Glomerular visceral epithelial cell (primary cell): ENCODE measurements at regions not wholly inside any gene's neighbourhood (a gene's known extent, or its start where the extent isn't known, plus 50 kb on each side); places are given as distances from the start of the nearest gene placed in this dataset.

Experiments used
- DNase-seq: peaks from one replicate; pipeline ENCODE4 v3.0.0-alpha.2; 2016; ENCODE audit errors: extremely low spot score

- no peak for DNase-seq
Measured at GRCh38 chr4:28926156-28926555, 1794.0 kb upstream of the PCDH7 start.

DNA sequence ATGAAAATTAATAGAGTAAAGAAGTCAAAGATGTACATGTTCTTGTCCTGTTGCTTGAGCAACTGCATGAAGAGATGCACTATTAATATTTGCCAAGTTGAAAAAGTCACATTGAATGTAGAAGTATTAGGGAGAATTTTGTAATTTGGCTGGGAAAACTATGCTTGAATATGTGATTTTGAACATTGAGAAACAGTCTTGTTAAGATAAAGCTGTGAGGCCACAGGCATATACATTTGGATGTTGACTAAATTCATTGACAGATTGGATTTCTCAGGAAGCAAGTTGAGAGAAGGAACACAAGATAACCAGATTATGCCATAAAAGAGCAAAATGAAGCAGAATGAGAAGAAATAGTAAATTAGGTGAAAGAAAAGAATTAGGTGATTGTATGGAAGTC is 1777.5 kb upstream of the PCDH7 start:
- DNase-seq = no peak

DNA sequence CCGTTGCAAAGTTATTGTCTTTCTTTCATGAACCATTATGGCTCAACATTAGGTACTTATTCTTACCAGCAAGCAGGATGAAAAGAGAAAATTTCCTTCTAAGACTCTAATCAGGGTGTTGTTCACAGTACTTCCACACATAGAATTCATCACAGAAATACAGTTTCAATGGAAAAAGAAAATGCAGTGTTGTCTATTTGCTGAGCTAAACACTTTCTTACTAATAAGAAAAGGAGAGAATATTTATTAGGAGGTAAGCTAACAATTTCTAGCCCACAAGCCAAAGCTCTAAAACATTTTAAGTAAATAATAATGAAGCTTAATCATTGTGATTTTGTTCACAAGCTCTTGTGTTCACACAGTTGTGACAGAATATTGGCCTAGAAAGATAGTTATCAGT is 1772.8 kb upstream of the PCDH7 start:
- no peak for DNase-seq

DNA sequence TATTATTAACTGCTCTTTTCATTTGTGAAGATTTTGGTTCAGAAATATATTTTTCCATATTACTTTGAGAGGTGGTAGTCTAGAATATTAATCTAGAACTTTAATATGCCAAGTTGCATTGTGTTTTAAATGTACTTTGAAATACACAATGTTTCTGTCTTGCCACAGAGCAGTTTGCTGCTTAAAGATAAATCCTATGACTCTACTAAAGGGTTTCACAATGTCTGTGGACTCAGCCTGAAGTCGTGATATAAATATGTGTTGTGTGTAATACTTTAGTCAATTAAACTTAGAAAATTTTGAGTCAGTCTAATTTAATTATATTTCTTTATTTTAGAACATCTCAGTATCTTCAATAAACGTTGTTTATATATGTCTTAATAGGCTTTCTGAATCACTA is 1771.7 kb upstream of the PCDH7 start:
- no peak for DNase-seq

DNA sequence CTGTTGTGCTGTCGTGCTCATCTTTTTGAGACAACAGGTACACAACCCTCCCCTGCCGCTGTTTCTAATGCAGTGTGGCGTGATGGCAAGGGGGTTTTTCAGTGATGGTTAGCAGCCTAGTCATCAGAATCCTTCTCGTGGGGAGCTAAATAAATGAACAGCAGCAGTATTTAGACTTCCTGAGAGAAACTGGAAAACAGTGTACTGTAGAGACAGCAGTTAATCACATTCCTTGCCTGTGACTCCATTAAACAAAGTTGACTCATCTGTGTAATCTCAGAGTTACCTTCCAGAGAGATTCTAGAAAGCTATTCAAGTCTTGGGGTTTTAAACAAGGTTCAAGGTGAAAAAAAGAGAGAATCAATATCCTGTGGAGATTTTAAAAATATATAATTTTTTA is 1753.2 kb upstream of the PCDH7 start:
- peak; percentile 51 for DNase-seq

GRCh38 chr4:28973587-28974350 is 1746.4 kb upstream of the PCDH7 start:
- DNase-seq = peak; percentile 23

GRCh38 chr4:28976369-28976768 is 1743.8 kb upstream of the PCDH7 start:
- DNase-seq = no peak

- no peak for DNase-seq
Measured at GRCh38 chr4:29002151-29002550, 1718.0 kb upstream of the PCDH7 start.

- no peak for DNase-seq
Measured at GRCh38 chr4:29005838-29006237, 1714.3 kb upstream of the PCDH7 start.

DNA sequence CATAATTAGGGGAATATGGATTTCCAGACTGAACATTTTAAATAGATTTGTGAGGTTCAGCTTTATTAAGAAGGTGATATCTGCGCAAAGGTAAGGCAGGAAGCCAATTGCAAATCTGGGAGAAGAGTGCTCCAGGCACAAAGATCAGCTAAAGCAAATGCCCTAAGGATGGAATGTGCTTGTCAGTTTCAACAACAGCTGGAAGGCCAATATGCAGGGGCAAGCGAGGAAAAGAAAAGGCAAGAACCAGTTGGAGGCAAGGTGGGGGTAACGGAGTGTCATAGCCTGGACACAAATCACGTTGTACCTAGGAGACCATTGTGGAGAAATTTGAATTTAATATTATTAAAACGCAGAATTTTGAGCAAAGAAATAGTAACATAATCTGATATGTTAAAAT is 1710.3 kb upstream of the PCDH7 start:
- no peak for DNase-seq

- DNase-seq = no peak
Measured at GRCh38 chr4:29013341-29013740, 1706.8 kb upstream of the PCDH7 start.

DNA sequence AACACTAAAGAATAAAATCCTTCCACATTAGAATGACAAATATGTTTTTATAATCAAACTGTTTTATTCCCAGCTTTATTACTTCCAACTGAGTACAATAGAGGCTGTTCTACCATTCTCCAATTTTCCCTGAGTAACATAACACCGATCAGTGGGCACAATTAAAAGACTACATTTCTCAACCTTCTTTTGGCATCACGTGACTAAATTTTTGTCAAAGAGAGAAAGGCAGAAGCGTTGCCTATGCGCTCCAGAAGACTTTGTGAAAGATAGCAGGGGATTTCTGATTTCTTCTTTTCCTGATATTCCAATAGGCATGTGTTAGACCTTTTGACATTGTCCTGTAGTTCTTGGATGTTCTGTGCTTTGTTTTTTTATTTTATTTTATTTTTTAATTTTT is 1705.6 kb upstream of the PCDH7 start:
- no peak for DNase-seq

GRCh38 chr4:29033703-29034102 is 1686.5 kb upstream of the PCDH7 start:
- no peak for DNase-seq

- no peak for DNase-seq
Measured at GRCh38 chr4:29037501-29037900, 1682.7 kb upstream of the PCDH7 start.

DNA sequence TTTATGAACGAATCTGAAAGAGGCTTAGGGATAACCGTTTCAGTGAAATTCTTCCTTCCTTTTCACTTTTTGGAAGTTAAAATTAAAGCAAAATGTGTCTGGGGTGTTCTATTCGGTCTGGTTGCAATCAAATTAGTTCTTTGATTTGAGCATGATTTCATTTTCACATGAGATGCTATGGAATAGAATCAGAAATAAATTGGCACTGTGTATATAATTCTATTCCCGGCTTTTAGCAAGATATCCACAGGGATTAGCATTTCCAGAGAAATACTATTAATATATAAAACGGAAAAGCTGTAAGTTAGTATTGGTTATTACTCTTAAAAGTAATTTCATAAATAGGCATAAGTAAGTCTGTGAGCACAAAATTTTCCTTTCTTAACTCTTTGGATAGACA is 1676.8 kb upstream of the PCDH7 start:
- DNase-seq = no peak

DNA sequence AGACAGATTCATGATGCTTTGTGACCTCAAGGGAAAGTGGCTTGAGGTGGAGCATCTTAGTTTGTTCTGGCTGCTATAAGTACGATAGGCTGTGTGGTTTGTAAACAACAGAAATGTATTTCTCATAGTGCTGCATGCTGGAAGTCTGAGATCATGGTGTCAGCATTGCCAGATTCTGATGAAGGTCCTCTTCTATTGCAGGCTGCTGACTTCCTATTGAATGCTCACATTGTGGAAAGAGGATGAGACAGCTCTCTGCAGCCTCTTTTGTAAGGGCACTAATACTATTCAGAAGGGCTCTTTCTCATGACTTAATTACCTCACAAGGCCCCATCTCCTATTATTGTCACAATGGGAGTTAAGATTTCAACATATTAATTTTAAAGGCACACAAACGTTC is 1674.0 kb upstream of the PCDH7 start:
- DNase-seq = no peak

- peak; percentile 13 for DNase-seq
Measured at GRCh38 chr4:29046781-29047180, 1673.4 kb upstream of the PCDH7 start.

- no peak for DNase-seq
Measured at GRCh38 chr4:29047341-29048041, 1672.7 kb upstream of the PCDH7 start.

GRCh38 chr4:29051381-29051965 is 1668.7 kb upstream of the PCDH7 start:
- no peak for DNase-seq

- DNase-seq = no peak
Measured at GRCh38 chr4:29052266-29052665, 1667.9 kb upstream of the PCDH7 start.

DNA sequence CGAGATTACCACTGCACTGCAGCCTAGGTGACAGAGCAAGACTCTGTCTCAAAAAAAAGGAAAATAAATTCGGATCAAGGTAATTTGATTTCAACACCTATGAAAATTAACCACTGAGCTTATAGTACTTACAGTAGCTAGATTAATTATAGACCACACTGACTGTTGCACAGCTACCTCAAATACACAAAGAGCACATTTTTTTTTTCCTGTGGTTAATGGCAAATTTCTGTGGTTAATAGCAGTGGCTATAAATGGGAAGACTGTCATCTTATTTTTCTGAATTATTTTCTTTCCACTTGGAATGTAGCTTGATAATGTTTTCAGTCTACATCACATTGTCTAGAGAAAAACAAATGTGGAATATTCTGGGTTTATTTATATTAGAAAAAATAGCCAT is 1661.6 kb upstream of the PCDH7 start:
- DNase-seq = peak; percentile 35

- no peak for DNase-seq
Measured at GRCh38 chr4:29066861-29067260, 1653.3 kb upstream of the PCDH7 start.

- no peak for DNase-seq
Measured at GRCh38 chr4:29073571-29073970, 1646.6 kb upstream of the PCDH7 start.
